ENCODE measurements at regions not wholly inside any gene's neighbourhood (a gene's known extent, or its start where the extent isn't known, plus 50 kb on each side); places are given as distances from the start of the nearest gene placed in this dataset.
"Not testable (repeated sequence)": the region's sequence is repeated elsewhere in the genome, so short reads cannot be mapped to it uniquely, and the experiment has no call there.

DNA sequence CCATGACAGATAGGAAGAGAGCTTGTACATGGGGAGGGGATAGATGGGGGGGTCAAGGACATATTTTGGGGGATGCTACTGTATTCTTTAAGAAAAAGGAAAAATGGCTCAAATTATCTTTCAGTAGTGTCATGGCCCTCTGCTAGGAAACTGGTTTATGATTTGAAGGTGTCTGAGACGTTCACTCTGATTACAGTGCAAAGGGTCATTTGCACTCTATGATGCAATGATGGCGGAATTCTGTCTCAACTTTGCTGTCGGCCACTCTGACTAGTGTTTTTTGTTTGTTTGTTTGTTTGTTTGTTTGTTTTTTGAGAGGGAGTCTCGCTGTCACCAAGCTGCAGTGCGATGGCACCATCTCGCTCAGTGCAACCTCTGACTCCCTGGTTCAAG lies 180.0 kb downstream of the SOX4 start:
- DNase-seq = no peak

- no peak for DNase-seq
These were observed 184.3 kb downstream of the SOX4 start for GRCh38 chr6:21777846-21778245.

- no peak for DNase-seq
These were observed 186.6 kb downstream of the SOX4 start for GRCh38 chr6:21780141-21780540.

GRCh38 chr6:21780679-21781078 lies 187.1 kb downstream of the SOX4 start:
- DNase-seq = no peak

DNA sequence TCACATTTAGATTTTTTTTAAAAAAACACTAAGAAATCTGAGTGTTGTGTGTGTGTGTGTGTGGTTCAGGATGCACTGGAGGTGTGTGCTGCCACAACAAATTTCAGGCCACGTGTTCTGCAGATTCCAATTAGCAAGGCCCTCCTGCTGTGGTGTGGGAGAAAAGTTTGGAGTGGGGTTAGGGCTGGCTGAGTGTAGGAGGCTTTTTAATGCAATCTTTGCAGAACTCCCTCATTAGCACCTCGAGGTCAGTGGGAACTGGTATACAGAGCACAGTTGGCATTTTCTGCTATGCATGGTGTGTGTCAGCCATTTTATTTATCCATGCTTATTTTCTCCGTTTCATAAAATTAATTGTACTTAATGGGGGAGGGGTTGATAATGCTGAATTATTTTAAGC lies 187.6 kb downstream of the SOX4 start:
- no peak for DNase-seq

DNA sequence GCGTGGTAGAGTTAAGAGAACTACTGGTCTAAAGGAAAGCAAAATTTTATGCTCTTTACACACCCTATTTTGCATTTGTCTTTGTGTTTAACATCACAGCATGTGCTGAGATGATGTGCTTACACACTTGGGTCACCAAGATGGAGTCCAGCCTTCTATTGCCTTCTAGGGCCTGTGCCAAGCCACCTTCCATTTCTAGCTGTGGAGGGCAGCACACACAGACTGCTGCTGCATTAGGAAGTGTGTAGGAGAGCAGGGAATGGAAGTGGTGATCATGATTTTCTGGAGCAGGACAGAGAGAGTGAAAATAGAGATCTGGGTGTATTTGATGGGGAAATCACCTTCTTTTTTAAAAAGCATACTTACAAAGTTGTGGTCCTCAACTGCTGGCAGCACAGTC lies 191.6 kb downstream of the SOX4 start:
- DNase-seq = no peak

DNA sequence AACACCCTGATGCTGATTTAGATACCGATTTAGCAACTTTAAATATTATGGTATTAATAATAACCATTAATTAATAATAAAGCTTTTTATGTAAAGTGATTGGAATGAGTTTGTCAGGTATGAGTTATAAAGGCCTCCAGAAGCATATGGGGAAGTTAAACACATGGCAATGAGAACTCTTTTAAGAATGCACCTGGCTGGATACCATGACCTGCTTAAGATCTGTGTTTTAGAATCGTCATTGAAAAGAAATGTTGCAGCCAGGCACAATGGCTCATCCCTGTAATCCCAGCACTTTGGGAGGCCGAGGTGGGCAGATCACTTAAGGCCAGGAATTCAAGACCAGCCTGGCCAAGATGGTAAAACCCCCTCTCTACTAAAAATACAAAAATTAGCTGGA lies 197.5 kb downstream of the SOX4 start:
- no peak for DNase-seq

DNA sequence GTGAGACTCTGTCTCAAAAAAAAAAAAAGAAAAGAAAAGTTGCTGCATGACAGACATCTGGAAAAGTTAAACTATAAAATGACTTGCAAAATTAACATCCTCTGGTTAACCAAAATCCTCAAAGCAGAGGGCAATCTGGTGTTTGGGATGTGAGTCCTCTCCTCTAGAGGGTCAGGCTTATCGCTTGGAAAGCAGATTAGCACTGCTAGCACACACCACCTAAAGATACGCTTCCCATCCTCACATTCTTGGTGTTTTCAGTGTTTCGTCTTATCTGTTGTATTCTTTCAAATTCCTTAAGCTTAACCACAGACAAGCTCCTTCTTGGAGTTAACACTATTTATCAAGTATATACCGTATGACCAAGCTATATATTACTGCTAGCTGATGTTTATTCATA lies 198.0 kb downstream of the SOX4 start:
- DNase-seq = no peak

DNA sequence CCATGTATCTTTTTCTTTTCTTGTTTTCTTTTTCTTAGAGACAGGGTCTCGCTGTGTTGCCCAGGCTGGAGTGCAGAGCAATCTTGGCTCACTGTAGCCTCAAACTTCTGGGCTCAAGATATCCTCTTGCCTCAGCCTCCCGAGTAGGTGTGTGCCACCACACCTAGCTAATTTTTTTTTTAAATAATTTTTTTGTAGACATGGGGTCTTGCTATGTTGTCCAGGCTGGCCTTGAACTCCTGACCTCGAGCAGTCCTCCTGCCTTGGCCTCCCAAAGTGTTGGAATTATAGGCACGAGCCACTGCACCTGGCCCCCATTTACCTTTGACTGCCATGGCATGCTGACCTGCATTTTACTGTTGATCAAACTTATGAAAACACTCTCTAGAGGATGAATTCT lies 198.6 kb downstream of the SOX4 start:
- no peak for DNase-seq

DNA sequence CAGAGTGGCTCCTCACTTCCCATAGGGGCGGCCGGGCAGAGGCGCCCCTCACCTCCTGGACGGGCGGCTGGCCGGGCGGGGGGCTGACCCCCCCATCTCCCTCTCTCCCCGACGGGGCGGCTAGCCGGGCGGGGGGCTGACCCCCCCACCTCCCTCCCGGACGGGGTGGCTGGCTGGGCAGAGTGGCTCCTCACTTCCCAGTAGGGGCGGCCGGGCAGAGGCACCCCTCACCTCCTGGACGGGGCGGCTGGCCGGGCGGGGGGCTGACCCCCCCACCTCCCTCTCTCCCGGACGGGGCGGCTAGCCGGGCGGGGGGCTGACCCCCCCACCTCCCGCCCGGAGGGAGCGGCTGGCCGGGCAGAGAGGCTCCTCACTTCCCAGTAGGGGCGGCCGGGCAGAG lies 203.4 kb downstream of the SOX4 start:
- DNase-seq = not testable (repeated sequence)

DNA sequence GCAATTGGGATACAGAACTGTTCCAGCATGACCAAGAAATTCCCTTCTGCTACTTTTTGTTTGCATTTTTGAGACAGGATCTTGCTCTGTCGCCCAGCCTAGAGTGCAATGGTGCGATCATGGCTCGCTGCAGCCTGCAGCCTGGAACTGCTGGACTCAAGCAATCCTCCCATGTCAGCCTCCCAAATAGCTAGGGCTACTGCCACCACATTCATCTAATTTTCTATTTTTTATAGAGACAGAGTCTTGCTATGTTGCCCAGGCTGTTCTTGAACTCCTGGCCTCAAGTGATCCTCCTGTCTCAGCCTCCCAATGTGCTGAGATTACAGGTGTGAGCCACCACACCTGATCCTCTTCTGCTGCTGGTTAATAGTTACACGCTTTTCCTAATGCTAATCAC lies 204.9 kb downstream of the SOX4 start:
- no peak for DNase-seq

DNA sequence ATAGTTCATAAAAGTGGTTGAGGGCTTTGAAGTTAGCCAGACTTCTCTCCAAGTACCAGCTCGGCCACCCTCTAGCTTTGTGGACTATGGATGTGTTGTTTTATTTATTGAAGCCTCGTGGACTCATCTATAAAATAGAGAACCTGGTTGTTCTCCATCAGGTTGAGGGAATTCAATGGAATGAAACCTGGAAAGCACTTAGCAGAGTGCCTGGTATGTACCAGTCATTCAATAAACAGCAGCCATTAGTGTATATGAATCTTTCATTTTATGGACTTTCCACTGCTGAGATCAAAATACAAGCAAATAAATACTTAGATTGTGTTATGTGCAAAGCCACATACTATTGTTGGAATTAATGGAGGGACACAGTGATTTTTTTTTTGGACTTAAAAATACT lies 206.8 kb downstream of the SOX4 start:
- no peak for DNase-seq

DNA sequence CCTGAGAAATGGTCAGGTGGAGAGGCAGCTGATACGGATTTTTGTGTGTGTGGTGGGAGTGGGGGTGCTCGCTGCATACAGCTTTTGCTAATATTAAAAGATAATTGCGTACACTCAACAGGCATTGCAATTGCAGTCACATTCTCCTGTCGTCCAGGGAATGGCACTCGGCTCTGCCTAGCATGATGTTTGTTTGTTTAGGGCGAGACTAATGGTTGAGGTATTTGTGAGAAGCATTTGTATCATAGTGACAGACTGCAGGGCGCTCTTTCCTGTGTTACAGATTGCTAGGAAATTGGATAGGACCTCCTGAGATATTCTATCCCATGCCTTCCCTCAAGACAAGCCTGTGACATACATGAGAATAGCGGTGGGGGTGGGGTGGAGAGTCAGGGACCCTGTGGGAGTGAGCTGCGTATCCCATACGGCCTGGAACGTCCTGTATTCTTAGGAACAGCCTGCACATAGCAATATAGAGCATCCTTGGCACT lies 207.4 kb downstream of the SOX4 start:
- DNase-seq = peak; percentile 36

DNA sequence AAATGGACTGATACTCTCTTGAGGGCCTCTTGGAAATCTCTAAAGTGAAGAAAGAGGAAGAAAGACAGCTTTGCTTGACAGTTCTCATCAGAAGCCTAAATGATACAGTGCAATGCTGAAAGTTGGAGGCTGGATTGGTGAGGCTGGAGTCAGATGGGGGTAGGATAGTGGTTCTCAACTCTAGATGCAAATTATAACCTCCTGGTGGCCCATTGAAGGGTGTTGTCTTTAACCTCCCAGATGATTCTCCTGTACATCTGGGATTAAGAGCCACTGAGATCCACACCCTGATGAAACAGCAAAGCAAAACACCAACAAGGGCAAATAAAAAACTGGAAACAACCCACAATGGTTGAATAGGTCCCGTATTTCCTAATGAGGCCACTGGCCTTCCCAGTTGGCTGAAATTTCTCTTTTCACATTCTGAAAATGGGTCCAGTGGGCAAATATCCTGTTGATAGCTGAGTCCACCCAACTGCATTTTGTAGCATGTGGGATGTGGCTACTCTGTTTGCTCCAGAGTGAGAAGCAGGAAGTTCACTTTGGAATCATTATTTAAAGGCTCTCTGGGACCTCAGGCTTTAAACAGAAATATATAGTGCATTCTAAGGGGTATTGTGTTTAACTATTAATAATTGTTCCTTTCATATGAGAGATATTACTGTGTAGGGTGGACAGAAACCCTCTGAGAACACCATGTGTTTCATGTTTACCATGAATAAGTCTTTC lies 208.1 kb downstream of the SOX4 start:
- DNase-seq = no peak

DNA sequence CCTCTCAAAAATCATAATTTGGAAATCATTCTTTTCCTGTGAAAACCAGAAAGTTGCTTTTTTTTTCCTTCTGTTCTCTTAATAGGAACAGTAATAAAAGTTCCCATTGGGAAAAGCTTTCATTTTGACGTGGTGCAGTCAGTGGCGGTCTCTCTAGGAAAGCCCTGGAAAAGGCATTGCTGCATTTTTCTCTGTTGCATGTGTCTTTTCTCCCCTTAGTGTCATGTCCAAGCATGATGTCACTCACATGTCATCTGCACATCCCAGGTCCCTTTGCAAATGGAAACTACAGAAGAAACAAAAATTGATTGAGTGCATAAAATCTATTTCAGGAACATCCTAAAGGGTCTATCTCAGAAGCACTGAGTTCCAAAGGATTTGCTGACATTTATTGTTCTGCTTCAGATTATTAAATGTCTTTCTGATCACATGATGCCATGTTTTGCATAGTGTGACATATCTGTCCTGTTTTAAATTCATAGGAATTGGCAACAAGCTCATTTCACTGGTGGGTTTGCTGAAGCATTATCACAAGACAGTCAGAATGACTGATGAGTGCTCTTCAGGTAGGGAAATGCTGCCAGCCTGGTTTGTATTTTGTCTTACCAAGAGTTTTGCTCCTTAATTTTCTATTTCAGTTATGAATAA lies 208.7 kb downstream of the SOX4 start:
- no peak for DNase-seq

GRCh38 chr6:21804941-21805610 lies 211.5 kb downstream of the SOX4 start:
- DNase-seq = no peak

- DNase-seq = no peak
These were observed 213.9 kb downstream of the SOX4 start for GRCh38 chr6:21807299-21808044.

GRCh38 chr6:21808045-21808470 lies 214.5 kb downstream of the SOX4 start:
- no peak for DNase-seq

- no peak for DNase-seq
These were observed 215.1 kb downstream of the SOX4 start for GRCh38 chr6:21808551-21809242.

- no peak for DNase-seq
These were observed 217.9 kb downstream of the SOX4 start for GRCh38 chr6:21811484-21811883.

DNA sequence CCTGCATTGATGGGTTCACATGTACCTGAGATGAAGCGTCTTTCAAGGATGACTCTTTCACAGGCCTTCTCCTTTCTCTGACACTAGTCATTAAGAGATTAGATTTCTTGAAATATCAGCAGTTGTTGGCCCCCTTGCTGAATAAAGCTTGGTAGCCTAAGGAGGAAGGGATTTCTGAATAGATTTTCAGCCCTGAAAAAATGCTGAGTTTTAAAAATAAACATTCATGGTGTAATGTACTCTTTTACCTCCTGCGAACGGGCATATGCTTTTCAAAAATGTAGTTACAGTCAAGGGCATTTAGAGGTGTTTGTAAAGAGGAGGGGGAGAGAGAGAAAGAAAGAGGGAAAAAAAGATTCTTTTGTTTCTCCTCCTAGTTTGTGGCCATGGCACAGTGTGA lies 222.7 kb downstream of the SOX4 start:
- DNase-seq = no peak

GRCh38 chr6:21820442-21820841 lies 226.9 kb downstream of the SOX4 start:
- DNase-seq = no peak

DNA sequence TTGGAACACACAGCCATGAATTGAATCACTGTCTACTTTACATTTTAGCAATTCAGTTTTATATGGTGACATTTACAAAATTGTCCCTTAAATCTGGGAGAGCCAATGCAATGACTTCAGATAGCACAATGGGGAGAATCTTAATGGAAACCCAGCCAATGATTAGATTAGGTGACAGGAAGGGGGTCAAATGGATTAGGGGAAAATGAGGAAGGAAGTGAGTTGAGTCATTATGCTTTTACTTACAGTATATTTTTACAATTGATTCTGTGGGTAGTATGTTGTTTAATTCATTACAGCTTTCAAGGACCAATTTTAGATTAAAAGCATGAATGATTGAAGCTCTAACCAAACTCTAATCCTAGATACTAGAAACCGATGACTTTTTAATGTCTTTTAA lies 229.8 kb downstream of the SOX4 start:
- DNase-seq = no peak
